Naive B cell (primary cell): ENCODE measurements at regions not wholly inside any gene's neighbourhood (a gene's known extent, or its start where the extent isn't known, plus 50 kb on each side); places are given as distances from the start of the nearest gene placed in this dataset.

ENCODE experiments used
- ATAC-seq, 2 donors: fragments of 150-1000 bp; cut with Tn5 transposase; 2 replicates each; pipeline ENCODE4 v1.10.0; 2021; ENCODE audit warnings: low read depth in 2 of 2, mild to moderate bottlenecking in 2 of 2, moderate library complexity in 2 of 2
- DNase-seq: peaks from one replicate; pipeline ENCODE4 v3.0.0; 2022
- H3K27ac Mint-ChIP-seq, 6 donors: one replicate each; pipeline ENCODE4 v1.8.0; 2020 to 2022; ENCODE audit warnings: mild to moderate bottlenecking in 6 of 6, mixed read lengths in 6 of 6, moderate library complexity in 5 of 6, inconsistent platforms in 2 of 6
- H3K27me3 Mint-ChIP-seq, 3 donors: one replicate each; pipeline ENCODE4 v1.8.0; 2021 to 2022; ENCODE audit warnings: mixed read lengths in 3 of 3, mild to moderate bottlenecking in 1 of 3
- H3K36me3 Mint-ChIP-seq, 2 donors: one replicate each; pipeline ENCODE4 v1.8.0; 2020 to 2022; ENCODE audit warnings: mixed read lengths in 2 of 2, inconsistent platforms in 1 of 2, mild to moderate bottlenecking in 1 of 2
- H3K4me1 Mint-ChIP-seq, 3 donors: one replicate each; pipeline ENCODE4 v1.8.0; 2020 to 2022; ENCODE audit warnings: mixed read lengths in 3 of 3, inconsistent platforms in 1 of 3, mild to moderate bottlenecking in 1 of 3, moderate library complexity in 1 of 3
- H3K4me3 Mint-ChIP-seq, 8 donors: one replicate each; pipeline ENCODE4 v1.8.0; 2020 to 2022; ENCODE audit warnings: mild to moderate bottlenecking in 8 of 8, mixed read lengths in 8 of 8, moderate library complexity in 8 of 8, inconsistent platforms in 2 of 8
- H3K9me3 Mint-ChIP-seq, 7 donors: one replicate each; pipeline ENCODE4 v1.8.0; 2020 to 2022; ENCODE audit warnings: mixed read lengths in 7 of 7, mild to moderate bottlenecking in 5 of 7, inconsistent platforms in 2 of 7, moderate library complexity in 1 of 7

GRCh38 chr5:164012371-164012770 lies 507.0 kb downstream of the MAT2B start:
- Mint-ChIP-seq H3K36me3 (no peaks in the 10 kb centered on the region), H3K27ac (no peak overlapping the region), H3K4me1 (peaks cover 3 to 14% (median 6%) of the 10 kb centered on the region in 3 donors), H3K4me3 (no peak overlapping the region), H3K27me3 (no peaks in the 10 kb centered on the region), H3K9me3 (no peaks in the 10 kb centered on the region)
- DNase-seq (no peak), ATAC-seq (no peak)

GRCh38 chr5:164013077-164013670 lies 507.8 kb downstream of the MAT2B start:
- Mint-ChIP-seq H3K27me3 (no peaks in the 10 kb centered on the region), H3K36me3 (no peaks in the 10 kb centered on the region), H3K4me1 (peaks cover 3 to 14% (median 6%) of the 10 kb centered on the region in 3 donors), H3K9me3 (no peaks in the 10 kb centered on the region), H3K4me3 (peak overlapping the region in 2 of 8 donors; percentile 6 to 31), H3K27ac (peak overlapping the region in 3 of 6 donors; percentile 13 to 73 (median 32))
- peak; percentile 50 for DNase-seq
- peak; percentile 68 to 78 for ATAC-seq

- no peak for ATAC-seq
Observed at GRCh38 chr5:164020116-164020515, 514.7 kb downstream of the MAT2B start.

GRCh38 chr5:164027738-164028137 lies 522.3 kb downstream of the MAT2B start:
- H3K4me1 Mint-ChIP-seq, result no peaks in the 10 kb centered on the region
- no peak overlapping the region for H3K4me3 Mint-ChIP-seq
- H3K27me3 Mint-ChIP-seq, result peaks cover 19 to 31% (median 21%) of the 10 kb centered on the region in 3 donors
- no peak for DNase-seq
- no peak for ATAC-seq
- no peaks in the 10 kb centered on the region for H3K36me3 Mint-ChIP-seq
- H3K27ac Mint-ChIP-seq, result no peak overlapping the region
- H3K9me3 Mint-ChIP-seq, result no peaks in the 10 kb centered on the region

More at GRCh38 chr5:164020116-164020515, 514.7 kb downstream of the MAT2B start:
- Mint-ChIP-seq H3K36me3 (no peaks in the 10 kb centered on the region), H3K4me3 (no peak overlapping the region), H3K27me3 (peaks cover 0 to 18% (median 5%) of the 10 kb centered on the region in 3 donors), H3K4me1 (no peaks in the 10 kb centered on the region), H3K27ac (no peak overlapping the region), H3K9me3 (no peaks in the 10 kb centered on the region)
- DNase-seq, result no peak

GRCh38 chr5:164038128-164038783 lies 532.8 kb downstream of the MAT2B start:
- Mint-ChIP-seq H3K4me3 (no peak overlapping the region), H3K27ac (no peak overlapping the region), H3K36me3 (no peaks in the 10 kb centered on the region), H3K27me3 (peaks cover 0 to 7% (median 0%) of the 10 kb centered on the region in 3 donors), H3K9me3 (peaks cover 0 to 7% (median 0%) of the 10 kb centered on the region in 7 donors), H3K4me1 (no peaks in the 10 kb centered on the region)
- no peak for DNase-seq
- ATAC-seq, result no peak

- H3K9me3 Mint-ChIP-seq, result no peaks in the 10 kb centered on the region
- no peaks in the 10 kb centered on the region for H3K36me3 Mint-ChIP-seq
- H3K27me3 Mint-ChIP-seq, result peaks cover 2 to 5% (median 3%) of the 10 kb centered on the region in 3 donors
- H3K4me3 Mint-ChIP-seq, result no peak overlapping the region
- no peak overlapping the region for H3K27ac Mint-ChIP-seq
- H3K4me1 Mint-ChIP-seq, result no peaks in the 10 kb centered on the region
- ATAC-seq (no peak), DNase-seq (no peak)
Observed at GRCh38 chr5:164041105-164041504, 535.7 kb downstream of the MAT2B start.

- Mint-ChIP-seq H3K27me3 (peaks cover 0 to 12% (median 9%) of the 10 kb centered on the region in 3 donors), H3K36me3 (no peaks in the 10 kb centered on the region), H3K9me3 (peaks cover 0 to 2% (median 0%) of the 10 kb centered on the region in 7 donors), H3K4me3 (no peak overlapping the region), H3K27ac (no peak overlapping the region), H3K4me1 (no peaks in the 10 kb centered on the region)
- DNase-seq (no peak), ATAC-seq (no peak)
Observed at GRCh38 chr5:164048359-164048926, 543.0 kb downstream of the MAT2B start.

GRCh38 chr5:164051745-164052144 lies 546.3 kb downstream of the MAT2B start:
- no peak overlapping the region for H3K4me3 Mint-ChIP-seq
- peaks cover 0 to 9% (median under 1%) of the 10 kb centered on the region in 3 donors for H3K27me3 Mint-ChIP-seq
- DNase-seq (no peak), ATAC-seq (no peak)
- H3K9me3 Mint-ChIP-seq, result peaks cover 0 to under 1% (median 0%) of the 10 kb centered on the region in 7 donors
- H3K36me3 Mint-ChIP-seq, result no peaks in the 10 kb centered on the region
- H3K27ac Mint-ChIP-seq, result no peak overlapping the region
- no peaks in the 10 kb centered on the region for H3K4me1 Mint-ChIP-seq

- H3K4me3 Mint-ChIP-seq, result no peak overlapping the region
- DNase-seq, result no peak
- peaks cover 0 to 8% (median 0%) of the 10 kb centered on the region in 3 donors for H3K27me3 Mint-ChIP-seq
- no peaks in the 10 kb centered on the region for H3K9me3 Mint-ChIP-seq
- no peak overlapping the region for H3K27ac Mint-ChIP-seq
- H3K4me1 Mint-ChIP-seq, result no peaks in the 10 kb centered on the region
- ATAC-seq, result no peak
- H3K36me3 Mint-ChIP-seq, result no peaks in the 10 kb centered on the region
Observed at GRCh38 chr5:164052536-164053093, 547.2 kb downstream of the MAT2B start.

- no peaks in the 10 kb centered on the region for H3K36me3 Mint-ChIP-seq
- H3K4me1 Mint-ChIP-seq, result no peaks in the 10 kb centered on the region
- no peaks in the 10 kb centered on the region for H3K9me3 Mint-ChIP-seq
- ATAC-seq (no peak), DNase-seq (no peak)
- H3K27ac Mint-ChIP-seq, result no peak overlapping the region
- no peak overlapping the region for H3K4me3 Mint-ChIP-seq
- peaks cover 0 to 8% (median 0%) of the 10 kb centered on the region in 3 donors for H3K27me3 Mint-ChIP-seq
Observed at GRCh38 chr5:164053123-164053522, 547.7 kb downstream of the MAT2B start.

- Mint-ChIP-seq H3K27me3 (peaks cover 0 to 16% (median 0%) of the 10 kb centered on the region in 3 donors), H3K36me3 (no peaks in the 10 kb centered on the region), H3K27ac (no peak overlapping the region), H3K4me1 (no peaks in the 10 kb centered on the region), H3K9me3 (no peaks in the 10 kb centered on the region), H3K4me3 (no peak overlapping the region)
- ATAC-seq, result no peak
- no peak for DNase-seq
Observed at GRCh38 chr5:164054461-164054860, 549.0 kb downstream of the MAT2B start.

- Mint-ChIP-seq H3K9me3 (no peaks in the 10 kb centered on the region), H3K27me3 (peaks cover 0 to 16% (median 4%) of the 10 kb centered on the region in 3 donors), H3K4me1 (no peaks in the 10 kb centered on the region), H3K4me3 (no peak overlapping the region), H3K27ac (no peak overlapping the region), H3K36me3 (no peaks in the 10 kb centered on the region)
- peak in 1 of 2 donors; percentile 16 for ATAC-seq
- no peak for DNase-seq
Observed at GRCh38 chr5:164057121-164057520, 551.7 kb downstream of the MAT2B start.

GRCh38 chr5:164058621-164059020 lies 553.2 kb downstream of the MAT2B start:
- H3K9me3 Mint-ChIP-seq, result no peaks in the 10 kb centered on the region
- H3K27me3 Mint-ChIP-seq, result peaks cover 0 to 16% (median 4%) of the 10 kb centered on the region in 3 donors
- ATAC-seq (no peak), DNase-seq (no peak)
- H3K4me1 Mint-ChIP-seq, result no peaks in the 10 kb centered on the region
- H3K27ac Mint-ChIP-seq, result no peak overlapping the region
- H3K36me3 Mint-ChIP-seq, result no peaks in the 10 kb centered on the region
- H3K4me3 Mint-ChIP-seq, result no peak overlapping the region

GRCh38 chr5:164059471-164059870 lies 554.1 kb downstream of the MAT2B start:
- Mint-ChIP-seq H3K27me3 (peaks cover 0 to 8% (median 4%) of the 10 kb centered on the region in 3 donors), H3K4me1 (no peaks in the 10 kb centered on the region), H3K27ac (no peak overlapping the region), H3K9me3 (peaks cover 0 to 2% (median 0%) of the 10 kb centered on the region in 7 donors), H3K36me3 (no peaks in the 10 kb centered on the region), H3K4me3 (no peak overlapping the region)
- no peak for DNase-seq
- no peak for ATAC-seq
